ENCODE measurements at regions not wholly inside any gene's neighbourhood (a gene's known extent, or its start where the extent isn't known, plus 50 kb on each side); places are given as distances from the start of the nearest gene placed in this dataset.
"Not testable (repeated sequence)": the region's sequence is repeated elsewhere in the genome, so short reads cannot be mapped to it uniquely, and the experiment has no call there.

DNA sequence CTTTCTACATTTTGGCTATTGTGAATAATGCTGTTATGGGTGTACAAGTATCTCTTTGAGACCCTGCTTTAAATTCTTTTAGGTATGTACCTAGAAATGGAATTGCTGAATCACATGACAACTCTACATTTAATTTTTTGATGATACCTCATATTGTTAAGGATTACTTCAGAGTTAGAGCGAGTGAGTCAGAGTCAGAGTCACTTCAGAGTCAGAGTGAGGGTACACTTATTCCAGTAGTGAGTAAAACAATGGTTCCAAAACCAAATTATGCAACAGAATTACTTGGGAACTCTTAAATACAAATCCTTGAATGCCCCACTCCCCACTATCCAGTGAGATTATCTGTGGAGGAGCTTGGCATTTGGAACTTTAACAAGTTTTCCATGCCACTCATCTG, 50.3 kb upstream of the SNRK start:
- in situ Hi-C loops (cut with HindIII; ENCODE audit: low sequenced_read_pairs) = no loop called here

DNA sequence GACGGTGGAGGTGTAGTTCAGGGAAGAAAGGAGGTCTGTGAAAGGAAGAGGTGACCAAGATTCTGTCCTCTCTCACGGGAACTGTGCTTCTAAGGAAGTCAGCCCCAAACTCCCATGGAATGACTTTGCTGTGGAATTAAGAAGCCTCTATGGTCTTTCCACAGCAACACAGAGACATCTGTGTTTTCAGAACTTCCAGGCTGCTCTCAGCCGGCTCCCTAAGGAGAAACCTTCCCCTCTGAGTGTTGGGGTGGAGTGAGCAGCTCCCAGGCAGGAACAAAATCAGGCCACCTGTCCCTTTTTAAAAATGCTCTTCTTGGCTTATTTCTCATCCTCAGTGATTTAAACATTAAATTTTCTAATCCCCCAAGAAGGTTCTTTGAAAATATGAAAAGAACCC, 53.3 kb upstream of the SNRK start:
- in situ Hi-C loops (cut with HindIII; ENCODE audit: low sequenced_read_pairs) = no loop called here

DNA sequence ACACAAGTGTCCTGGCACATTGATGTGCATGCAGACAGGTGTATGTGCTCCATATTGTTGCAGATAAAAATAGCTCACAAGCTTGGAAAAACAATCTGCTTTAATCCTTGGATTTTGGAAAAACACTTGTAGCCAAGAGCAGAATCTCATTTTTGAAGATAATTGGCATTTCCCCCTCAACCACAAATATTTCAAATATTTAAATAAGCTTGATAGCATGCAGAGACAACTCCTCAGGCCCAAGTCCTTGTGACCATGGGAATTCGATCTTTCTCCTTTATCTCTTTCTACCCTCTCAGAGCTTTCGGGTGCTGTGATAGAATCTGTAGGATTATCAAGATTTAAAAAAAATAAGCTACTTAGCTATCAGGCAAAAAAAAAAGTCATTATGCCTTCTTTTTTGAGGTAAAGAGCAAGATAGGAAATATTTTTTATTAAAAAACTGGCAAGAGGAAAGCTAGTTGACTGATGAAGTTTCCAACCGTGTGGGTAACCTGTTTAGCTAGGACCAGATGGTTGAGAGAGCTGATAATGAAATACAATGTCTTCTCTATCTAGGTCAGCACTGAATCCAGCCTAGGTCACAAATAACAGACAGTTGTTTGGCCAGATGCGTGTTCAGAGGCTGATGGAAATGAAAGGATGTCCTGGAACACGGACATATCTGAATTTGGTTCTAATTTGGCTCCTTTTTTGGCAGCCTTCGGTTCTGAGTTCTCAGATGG, 54.9 kb upstream of the SNRK start:
- in situ Hi-C loops (cut with HindIII; ENCODE audit: low sequenced_read_pairs) = no loop called here

DNA sequence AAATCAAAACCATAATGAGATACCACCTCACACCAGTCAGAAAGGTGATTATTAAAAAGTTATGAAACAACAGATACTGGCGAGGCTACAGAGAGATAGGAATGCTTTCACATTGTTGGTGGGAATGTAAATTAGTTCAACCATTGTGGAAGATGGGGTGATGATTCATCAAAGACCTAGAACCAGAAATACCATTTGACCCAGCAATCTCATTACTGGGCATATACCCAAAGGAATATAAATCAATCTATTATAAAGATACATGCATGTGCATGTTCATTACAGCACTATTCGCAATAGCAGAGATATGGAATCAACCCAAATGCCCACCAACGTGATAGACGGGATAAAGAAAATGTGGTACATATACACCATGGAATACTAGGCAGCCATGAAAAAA, 56.5 kb upstream of the SNRK start:
- in situ Hi-C loops (cut with HindIII; ENCODE audit: low sequenced_read_pairs) = not testable (repeated sequence)

DNA sequence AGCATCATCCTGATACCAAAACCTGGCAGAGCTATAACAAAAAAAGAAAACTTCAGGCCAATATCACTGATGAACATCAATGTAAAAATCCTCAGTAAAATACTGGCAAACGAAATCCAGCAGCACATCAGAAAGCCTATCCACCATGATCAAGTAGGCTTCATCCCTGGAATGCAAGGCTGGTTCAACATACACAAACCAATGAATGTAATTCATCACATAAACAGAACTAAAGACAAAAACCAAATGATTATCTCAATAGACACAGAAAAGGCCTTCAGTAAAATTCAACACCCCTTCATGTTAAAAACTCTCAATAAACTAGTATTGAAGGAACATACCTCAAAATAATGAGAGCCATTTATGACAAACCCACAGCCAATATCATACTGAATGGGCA, 58.7 kb upstream of the SNRK start:
- in situ Hi-C loops (cut with HindIII; ENCODE audit: low sequenced_read_pairs) = not testable (repeated sequence)

DNA sequence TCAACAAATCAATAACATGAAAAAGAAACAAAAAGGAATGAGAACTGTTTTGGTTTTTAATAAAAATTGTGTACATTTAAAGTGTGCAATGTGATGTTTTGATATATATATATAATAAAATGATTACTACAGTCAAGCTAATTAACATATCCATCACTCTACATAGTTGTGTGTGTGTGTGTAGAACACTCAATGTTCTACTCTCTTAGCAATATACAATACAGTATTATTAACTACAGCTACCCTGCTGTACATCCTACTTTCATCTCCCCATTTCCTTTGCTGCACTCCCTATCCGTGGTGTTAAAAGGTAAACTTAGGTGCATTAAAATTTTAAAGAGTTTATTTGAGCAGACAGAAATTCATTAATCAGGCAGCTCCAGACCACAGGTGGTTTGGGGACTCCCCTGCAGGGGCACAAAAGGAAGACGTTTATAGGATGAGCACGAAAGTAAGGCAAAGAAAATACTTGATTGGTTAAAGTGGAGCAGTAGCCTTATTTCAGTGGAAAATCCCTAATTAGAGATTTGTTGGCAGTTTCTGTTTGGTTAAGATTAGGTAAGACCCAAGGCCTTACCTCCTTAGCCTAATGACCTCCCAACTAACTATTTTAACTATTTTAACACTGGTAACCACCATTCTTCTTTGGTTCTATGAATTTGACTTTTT, 61.8 kb upstream of the SNRK start:
- in situ Hi-C loops (cut with HindIII; ENCODE audit: low sequenced_read_pairs) = loop anchor here (5.0 kb wide), 1 partner anchor 57 kb away; no protein-coding TSS in a partner anchor

DNA sequence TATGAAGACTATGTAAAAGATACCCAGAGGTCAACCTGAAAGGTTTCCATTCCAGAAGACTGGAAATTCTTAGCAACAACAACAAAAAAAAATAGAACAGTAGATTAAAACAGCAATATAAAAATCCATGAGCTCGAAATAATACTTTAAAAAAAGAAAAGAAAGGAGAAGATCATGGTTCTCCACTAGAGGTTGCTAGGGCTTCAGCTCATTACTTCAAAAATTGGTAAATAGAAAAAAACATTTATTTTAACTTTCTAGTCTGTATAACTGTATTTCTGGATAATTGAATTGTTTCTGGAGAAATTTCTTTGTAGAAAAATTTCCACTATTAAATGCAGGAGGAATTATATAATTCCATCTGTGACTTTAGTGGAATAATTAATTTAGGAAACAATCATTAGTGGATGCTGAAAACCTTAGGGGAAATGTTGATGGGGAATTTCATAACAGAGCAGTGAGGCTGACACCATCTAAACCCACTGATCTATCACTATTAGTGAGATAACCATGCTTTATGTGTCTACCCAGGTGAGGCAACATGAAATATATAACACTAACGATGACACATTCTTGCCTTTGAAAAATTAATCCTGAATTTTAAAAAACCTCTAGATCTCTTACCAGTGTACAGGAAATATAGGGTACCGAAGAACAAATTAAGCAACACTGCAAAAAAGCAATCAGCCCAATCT, 62.5 kb upstream of the SNRK start:
- in situ Hi-C loops (cut with HindIII; ENCODE audit: low sequenced_read_pairs) = loop anchor here (5.0 kb wide), 1 partner anchor 57 kb away; no protein-coding TSS in a partner anchor

DNA sequence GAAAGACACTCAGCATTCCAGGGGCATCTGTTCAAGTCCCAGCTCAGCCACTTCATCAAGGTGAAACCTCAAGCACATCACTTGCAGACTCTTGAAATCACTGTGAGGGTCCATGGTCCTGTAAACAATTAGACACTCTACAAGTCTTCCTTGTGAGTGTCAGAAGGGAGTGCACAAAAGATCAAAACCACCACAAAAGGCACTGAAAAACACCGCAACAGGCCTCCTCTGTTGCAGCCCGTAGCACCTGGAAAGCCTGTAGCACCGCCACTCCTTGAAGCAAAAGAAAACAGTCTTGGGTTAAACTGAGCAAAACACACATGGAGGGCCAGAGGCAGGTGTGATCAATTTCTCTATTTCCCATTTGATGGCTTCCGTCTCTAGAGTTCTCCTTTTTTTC, 63.8 kb upstream of the SNRK start:
- in situ Hi-C loops (cut with HindIII; ENCODE audit: low sequenced_read_pairs) = loop anchor here (5.0 kb wide), 1 partner anchor 55 kb away; no protein-coding TSS in a partner anchor

DNA sequence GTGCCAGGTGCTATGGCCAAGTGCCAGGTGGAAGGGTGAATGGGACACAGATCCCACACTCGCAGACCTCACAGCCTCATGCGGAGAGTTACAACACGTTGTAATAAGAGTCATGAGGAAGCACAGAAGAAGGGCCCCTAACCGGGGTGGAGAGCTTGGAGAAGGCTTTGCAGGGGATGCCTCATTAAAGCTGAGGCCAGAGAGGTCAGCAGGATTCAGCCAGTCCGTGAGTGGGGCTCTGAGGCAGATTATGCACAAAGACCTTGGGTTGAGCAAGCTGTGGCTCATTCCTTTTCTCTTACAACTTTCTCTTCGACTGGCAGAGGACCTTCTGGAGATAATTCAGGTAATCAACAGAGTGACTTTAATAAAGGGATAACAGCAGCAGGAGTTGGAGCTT, 65.3 kb upstream of the SNRK start:
- in situ Hi-C loops (cut with HindIII; ENCODE audit: low sequenced_read_pairs) = loop anchor here (5.0 kb wide), 1 partner anchor 54 kb away; no protein-coding TSS in a partner anchor

DNA sequence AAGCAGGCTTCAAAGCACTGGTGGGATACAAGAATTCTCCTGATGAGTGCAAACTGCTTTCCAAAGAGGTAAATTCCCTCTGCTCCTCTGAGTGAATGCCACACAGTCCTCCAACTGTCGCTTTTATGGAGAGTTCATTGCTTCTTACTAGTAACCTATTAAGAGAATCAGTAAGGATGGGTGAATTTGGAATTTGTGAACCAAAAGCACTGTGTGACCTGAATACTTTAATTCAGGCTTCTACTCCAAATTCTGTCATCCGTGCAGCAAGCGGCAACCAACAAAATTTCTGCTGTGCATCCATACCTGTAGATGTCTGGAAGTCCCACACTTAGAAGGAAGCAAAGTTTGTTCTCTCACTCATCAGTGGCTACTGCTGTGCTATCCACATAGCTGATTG, 66.7 kb upstream of the SNRK start:
- in situ Hi-C loops (cut with HindIII; ENCODE audit: low sequenced_read_pairs) = loop anchor here (5.0 kb wide), 1 partner anchor 52 kb away; no protein-coding TSS in a partner anchor

DNA sequence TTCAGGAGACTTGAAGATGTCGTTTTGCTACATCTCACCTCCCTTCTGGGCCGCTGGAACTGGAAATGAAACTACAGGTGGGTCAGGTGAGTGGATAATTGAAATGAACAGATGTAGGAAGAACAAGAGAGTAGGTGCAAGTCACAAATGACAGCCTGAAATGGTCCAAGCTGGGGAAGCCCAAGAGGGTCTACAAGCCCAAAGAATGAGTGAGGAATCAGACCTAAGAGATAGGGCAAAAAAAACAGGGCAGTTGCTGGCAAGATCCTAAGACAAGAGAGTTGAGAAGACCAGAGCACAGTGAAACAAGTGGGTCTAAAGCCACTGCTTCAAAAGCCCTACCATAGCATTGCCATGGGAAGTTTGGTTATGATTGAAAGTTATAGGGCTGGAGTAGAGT, 67.4 kb upstream of the SNRK start:
- in situ Hi-C loops (cut with HindIII; ENCODE audit: low sequenced_read_pairs) = no loop called here

DNA sequence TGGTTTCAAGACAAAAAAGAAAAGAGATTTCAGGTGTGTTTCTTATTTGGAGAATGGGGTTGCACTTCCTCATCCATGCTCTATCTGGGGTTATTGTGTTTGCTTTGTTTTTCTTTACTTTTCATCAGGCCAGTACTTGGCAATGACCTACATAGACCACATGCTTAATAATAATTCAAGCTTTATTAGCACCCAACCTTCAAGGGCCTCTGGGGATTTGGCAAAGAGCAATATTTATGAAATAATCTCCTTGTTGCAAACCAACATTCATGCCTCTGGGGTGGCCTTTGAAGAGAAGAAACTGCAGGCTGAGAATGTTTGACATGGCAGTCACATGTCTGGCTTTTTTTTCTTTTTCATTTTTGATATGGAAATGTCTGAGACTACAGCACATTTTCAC, 68.2 kb upstream of the SNRK start:
- in situ Hi-C loops (cut with HindIII; ENCODE audit: low sequenced_read_pairs) = no loop called here

DNA sequence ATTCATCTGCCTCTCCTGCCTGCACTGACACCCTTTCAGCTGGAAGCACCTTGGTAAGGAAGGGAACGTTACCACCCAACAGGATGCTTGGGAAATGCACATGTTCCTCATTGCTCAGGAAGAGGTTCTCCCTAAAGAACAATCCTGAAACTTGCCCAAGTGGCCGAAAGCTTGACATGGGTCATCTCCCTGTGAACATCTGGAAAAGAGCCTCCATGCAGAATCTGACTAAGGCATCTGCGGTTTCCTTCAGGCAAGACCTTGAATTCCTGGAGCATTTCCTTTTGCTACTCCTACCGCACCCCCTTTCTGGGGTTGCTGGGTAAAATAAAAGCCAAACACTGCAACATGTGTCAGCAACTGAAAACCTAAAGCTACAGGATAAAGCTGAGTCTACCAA, 68.7 kb upstream of the SNRK start:
- in situ Hi-C loops (cut with HindIII; ENCODE audit: low sequenced_read_pairs) = no loop called here

DNA sequence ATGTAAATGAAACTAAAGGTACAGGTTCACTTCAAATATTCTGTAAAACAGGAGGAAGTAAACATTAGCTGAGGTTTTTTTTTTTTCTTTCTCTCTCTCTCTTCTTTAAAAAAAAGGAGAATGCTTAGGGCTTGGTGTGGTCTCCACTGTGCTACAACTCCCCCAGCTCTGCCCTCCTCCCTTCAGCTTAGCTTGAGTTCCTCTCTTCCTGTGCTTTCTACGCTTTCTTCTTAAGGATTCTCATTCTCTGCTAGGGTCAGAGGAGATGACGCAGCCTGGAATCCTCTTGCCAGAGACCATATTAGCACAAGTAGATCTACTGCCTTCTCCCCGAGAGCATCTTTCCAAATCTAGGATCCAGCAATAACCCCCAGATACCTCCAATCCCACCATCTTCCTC, 69.1 kb upstream of the SNRK start:
- in situ Hi-C loops (cut with HindIII; ENCODE audit: low sequenced_read_pairs) = no loop called here

DNA sequence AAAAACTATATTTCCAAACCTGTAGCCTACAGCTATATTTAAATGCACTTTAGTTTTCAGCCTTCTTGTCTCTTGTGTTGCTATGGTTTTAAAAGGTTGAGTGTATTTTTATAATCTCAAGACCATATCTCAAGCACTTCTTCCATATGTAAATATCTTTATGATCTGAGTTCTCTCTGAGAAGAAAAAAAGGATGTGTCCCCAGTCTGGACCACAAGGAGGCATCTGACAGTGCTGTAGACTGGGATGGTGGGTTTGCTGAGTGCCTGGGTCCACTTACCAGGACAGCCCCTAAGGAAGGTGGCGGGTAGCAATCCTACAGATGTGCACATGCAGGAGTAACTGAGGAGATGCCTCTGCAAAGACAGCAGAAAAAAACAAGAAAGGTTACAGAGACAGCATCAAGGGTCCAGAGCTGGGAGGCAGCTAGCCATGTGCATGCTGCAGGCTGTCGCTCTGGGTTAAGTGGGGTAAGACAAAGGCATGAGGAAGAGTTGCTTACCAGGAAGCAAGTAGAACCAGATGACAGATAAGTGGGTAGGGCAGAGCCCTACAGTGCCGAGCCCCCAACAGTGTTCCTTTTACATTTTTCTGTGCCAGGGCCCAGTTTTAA, 70.6 kb upstream of the SNRK start:
- in situ Hi-C loops (cut with HindIII; ENCODE audit: low sequenced_read_pairs) = no loop called here

DNA sequence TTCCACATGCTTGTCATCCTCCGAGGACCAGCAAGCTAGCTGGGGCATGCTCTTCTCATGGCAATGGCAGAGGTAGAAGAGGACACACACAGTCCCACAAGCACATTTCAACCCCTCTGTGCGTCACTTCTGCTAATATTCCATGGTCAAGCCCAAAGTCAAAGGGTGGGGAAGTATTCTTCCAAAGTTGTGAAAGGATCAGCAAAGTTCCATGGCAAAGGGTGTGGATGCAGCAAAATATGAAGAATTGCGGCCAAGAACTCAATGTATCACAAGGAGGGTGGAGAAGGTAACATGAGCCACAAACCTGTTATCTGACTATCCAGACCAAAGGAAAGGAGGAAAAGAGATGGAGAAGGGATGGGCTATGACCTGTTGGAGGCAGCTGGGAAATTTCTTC, 71.2 kb upstream of the SNRK start:
- in situ Hi-C loops (cut with HindIII; ENCODE audit: low sequenced_read_pairs) = no loop called here

DNA sequence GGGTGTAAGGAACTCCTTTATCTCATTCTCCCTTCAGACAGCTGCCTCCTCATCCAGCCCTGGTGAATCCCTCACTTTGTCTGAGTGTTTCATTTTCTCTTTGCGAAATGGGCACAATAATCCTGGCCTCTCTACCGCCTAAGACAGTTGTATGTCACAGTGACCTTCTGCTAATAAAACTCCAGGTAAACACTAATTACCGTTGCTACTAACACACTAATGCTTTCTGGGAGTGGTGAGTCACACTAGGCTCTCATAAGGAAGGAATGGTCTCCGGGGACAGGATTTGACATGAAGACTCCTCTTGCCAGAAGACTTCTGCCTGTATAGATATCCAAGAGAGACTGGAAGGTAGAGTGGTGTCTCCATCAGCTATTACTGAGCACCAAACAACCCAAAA, 71.7 kb upstream of the SNRK start:
- in situ Hi-C loops (cut with HindIII; ENCODE audit: low sequenced_read_pairs) = no loop called here

DNA sequence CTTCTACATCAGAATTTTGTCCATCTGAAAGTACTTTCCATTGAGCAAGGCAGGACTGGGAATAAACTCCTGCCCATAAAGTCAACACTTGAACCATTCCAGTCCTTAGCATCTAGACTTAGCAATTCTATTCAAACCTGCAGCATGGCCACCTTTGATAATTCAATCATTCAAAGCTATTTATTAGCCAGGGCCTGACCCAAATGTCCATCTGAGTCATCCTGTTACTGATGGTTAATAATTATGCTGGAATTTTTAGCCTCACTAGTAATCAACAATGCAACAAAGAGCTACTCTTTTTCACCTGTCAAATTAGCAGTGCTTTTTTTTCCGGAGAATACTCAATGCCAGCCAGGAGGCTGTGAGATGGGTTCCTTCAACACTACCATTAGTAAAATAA, 72.7 kb upstream of the SNRK start:
- in situ Hi-C loops (cut with HindIII; ENCODE audit: low sequenced_read_pairs) = no loop called here

DNA sequence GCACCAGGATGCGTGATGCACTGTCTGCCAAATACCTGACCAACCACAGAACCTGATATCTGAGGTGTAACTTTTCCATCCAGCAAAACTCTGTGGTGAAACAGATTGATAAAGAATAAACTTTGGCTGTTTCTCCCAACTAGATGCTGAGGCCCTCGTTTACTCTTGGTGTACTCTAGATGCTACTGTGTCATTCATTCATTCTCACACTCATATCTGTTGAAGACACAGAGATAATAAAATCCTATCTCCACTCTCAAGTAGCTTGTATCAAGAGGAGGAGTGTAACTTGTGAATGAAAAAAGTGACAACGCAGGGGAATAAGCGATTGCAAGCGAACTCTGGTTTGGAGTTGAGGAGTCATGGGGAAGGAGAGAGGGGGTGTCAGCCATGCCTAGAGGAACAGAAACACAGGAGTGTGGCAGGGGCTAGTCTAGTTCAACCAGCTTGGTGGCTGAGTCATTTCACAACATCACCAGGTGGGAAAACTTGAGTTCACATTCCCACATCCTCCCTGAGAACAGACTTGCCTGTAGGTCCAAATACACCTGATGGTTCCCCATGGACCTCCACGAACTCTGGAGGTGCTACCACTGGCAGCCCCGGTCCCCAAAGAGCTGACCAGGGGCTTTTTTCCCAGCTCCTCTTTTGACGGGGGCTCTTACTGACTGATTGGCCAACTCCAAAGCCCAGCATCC, 73.3 kb upstream of the SNRK start:
- in situ Hi-C loops (cut with HindIII; ENCODE audit: low sequenced_read_pairs) = no loop called here

DNA sequence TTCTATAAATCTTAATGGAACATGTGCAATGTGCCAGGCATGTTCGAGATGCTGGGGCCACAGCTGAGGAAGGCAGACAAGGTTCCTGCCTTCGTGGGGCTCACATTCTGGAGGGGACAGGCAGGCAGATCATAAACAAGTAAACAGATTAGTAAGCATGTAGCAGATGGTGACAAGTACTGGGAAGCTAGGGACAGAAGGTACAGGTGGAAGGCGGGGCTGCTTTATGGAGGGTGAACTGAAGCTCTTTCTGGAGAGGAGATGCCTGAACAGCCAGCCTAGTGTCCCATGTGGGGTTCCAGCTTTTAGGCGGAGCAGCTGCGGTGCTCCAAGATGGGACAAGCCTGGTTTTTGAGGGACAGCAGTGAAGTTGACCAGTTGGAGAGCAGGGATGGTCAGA, 74.7 kb upstream of the SNRK start:
- in situ Hi-C loops (cut with HindIII; ENCODE audit: low sequenced_read_pairs) = no loop called here
